ENCODE measurements at regions not wholly inside any gene's neighbourhood (a gene's known extent, or its start where the extent isn't known, plus 50 kb on each side); places are given as distances from the start of the nearest gene placed in this dataset.

- H3K4me1 ChIP-seq (ENCODE audit: low read depth), result no peaks in the 10 kb centered on the region
- intact Hi-C loops (cut with DNase I, micrococcal nuclease), result no loop called here
- no peak for TF ChIP-seq CTCF (IDR thresholded peaks at IDR 0.05)
- no peak for ATAC-seq
- H3K4me3 ChIP-seq, result no peak overlapping the region
- no peaks in the 10 kb centered on the region for H3K36me3 ChIP-seq (ENCODE audit: low read depth)
- H3K9me3 ChIP-seq, result peaks cover 5% of the 10 kb centered on the region
- no peak for DNase-seq
These were observed 130.2 kb upstream of the SALL3 start for GRCh38 chr18:78849458-78849857.

GRCh38 chr18:78853341-78853740, 126.3 kb upstream of the SALL3 start:
- Histone ChIP-seq H3K9me3 (no peaks in the 10 kb centered on the region), H3K4me3 (no peak overlapping the region), H3K4me1 (ENCODE audit: low read depth) (no peaks in the 10 kb centered on the region), H3K36me3 (ENCODE audit: low read depth) (no peaks in the 10 kb centered on the region)
- intact Hi-C loops (cut with DNase I, micrococcal nuclease), result no loop called here
- no peak for DNase-seq
- no peak for TF ChIP-seq CTCF (IDR thresholded peaks at IDR 0.05)
- ATAC-seq, result no peak

GRCh38 chr18:78855188-78855587, 124.4 kb upstream of the SALL3 start:
- no peak for ATAC-seq
- Histone ChIP-seq H3K9me3 (no peaks in the 10 kb centered on the region), H3K4me3 (no peak overlapping the region), H3K4me1 (ENCODE audit: low read depth) (no peaks in the 10 kb centered on the region), H3K36me3 (ENCODE audit: low read depth) (no peaks in the 10 kb centered on the region)
- intact Hi-C loops (cut with DNase I, micrococcal nuclease), result no loop called here
- DNase-seq, result no peak
- TF ChIP-seq CTCF (IDR thresholded peaks at IDR 0.05), result no peak

GRCh38 chr18:78856569-78857313, 122.9 kb upstream of the SALL3 start:
- DNase-seq (no peak), ATAC-seq (no peak)
- H3K36me3 ChIP-seq (ENCODE audit: low read depth), result no peaks in the 10 kb centered on the region
- H3K4me3 ChIP-seq, result no peak overlapping the region
- H3K4me1 ChIP-seq (ENCODE audit: low read depth), result no peaks in the 10 kb centered on the region
- intact Hi-C loops (cut with DNase I, micrococcal nuclease), result no loop called here
- H3K9me3 ChIP-seq, result no peaks in the 10 kb centered on the region
- no peak for TF ChIP-seq CTCF (IDR thresholded peaks at IDR 0.05)

- no peaks in the 10 kb centered on the region for H3K36me3 ChIP-seq (ENCODE audit: low read depth)
- DNase-seq (no peak), ATAC-seq (no peak)
- no peak for TF ChIP-seq CTCF (IDR thresholded peaks at IDR 0.05)
- intact Hi-C loops (cut with DNase I, micrococcal nuclease), result no loop called here
- H3K4me1 ChIP-seq (ENCODE audit: low read depth), result no peaks in the 10 kb centered on the region
- no peak overlapping the region for H3K4me3 ChIP-seq
- no peaks in the 10 kb centered on the region for H3K9me3 ChIP-seq
These were observed 122.1 kb upstream of the SALL3 start for GRCh38 chr18:78857314-78858150.
